ENCODE measurements at regions not wholly inside any gene's neighbourhood (a gene's known extent, or its start where the extent isn't known, plus 50 kb on each side); places are given as distances from the start of the nearest gene placed in this dataset.

DNA sequence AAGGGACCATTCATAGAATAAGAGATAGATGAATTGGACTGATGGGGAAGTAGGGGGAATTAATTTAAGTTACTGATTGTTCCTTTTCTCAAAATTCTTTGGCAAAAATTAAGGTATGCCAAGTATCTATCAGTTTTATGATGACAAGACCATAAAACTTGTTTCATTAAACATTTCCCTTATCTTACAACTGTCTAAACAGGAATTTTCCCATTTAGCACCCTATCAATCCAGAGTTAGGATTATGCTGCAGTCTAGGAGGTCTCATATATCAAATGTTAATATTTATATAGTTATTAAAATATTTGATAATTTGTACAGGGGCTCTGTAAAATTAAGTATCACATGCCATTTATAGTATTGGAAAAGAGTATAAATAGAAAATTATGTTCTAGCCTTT, 51.5 kb upstream of the ARID1B start:
- Histone ChIP-seq H3F3A (ENCODE audit: insufficient read depth) (peaks cover 25% of the 10 kb centered on the region), H3K9me3 (ENCODE audit: low read depth) (no peaks in the 10 kb centered on the region), H3K36me3 (ENCODE audit: low read depth) (no peaks in the 10 kb centered on the region), H4K20me1 (ENCODE audit: insufficient read depth) (no peaks in the 10 kb centered on the region), H3K4me2 (ENCODE audit: unreplicated experiment) (no peak overlapping the region), H3K9ac (no peak overlapping the region), H3K9me2 (ENCODE audit: insufficient read depth) (no peaks in the 10 kb centered on the region), H2AFZ (no peak overlapping the region), H3K27ac (no peak overlapping the region), H3K79me2 (ENCODE audit: insufficient read depth) (no peaks in the 10 kb centered on the region), H3K4me3 (no peak overlapping the region), H3K4me1 (ENCODE audit: insufficient read depth) (peaks cover 3% of the 10 kb centered on the region; the same call in 1 of the 2 replicates), H3K27me3 (replicated peaks; ENCODE audit: insufficient read depth) (no peaks in the 10 kb centered on the region)
- DNase-seq, result no peak
- in situ Hi-C loops (cut with MboI), result no loop called here
- TF ChIP-seq EZH2 (IDR thresholded peaks at IDR 0.05; ENCODE audit: insufficient read depth, poor library complexity, severe bottlenecking) (no peak), EZH2phosphoT487 (IDR thresholded peaks at IDR 0.05; ENCODE audit: insufficient read depth, low read depth) (no peak)

DNA sequence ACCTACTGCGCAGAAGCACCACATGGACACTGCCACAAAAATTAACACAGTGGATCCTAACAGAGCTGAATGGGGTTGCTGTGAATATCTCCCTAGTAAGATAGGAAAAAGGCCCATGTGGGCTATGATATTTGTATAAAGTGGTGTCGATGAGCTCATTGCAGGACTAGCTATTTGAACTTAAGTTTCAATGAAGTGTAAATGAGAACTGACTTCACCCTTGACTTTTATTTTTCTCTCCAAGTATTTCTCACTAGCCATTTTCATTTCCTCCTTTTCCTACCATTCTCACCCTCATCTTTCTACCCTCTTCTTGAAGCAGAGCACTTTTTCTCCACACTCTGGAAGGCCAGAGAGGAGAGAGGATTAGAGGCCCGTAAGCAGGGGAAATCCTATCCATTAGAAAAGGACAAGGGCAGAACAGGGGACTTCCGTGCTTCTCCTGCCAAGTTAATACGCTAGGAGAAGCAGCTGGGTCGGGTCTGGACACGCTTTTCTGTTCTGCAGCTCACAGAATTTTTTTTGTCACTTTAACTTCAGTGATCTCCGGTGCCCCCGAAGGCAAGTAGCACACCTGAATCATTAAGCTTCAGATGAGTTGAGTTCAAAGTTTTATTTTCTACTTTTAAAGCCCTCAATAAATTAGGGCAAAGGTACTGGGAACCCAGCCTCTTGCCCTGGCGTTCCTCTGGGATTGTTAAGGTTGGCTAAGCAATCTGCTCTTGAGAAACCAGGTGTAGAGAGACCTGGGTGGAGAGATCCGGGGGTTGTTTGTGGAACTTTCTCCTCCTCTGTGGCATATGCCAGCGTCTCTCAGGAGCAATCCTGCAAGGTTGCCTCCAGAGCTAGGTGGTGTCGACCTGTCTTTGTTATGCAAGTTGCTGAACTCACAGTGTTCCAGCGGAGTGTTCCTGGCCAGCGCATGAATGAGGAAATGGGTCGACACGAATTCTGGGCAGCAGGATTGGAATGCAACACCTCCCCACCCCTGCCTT, 56.2 kb upstream of the ARID1B start:
- DNase-seq, result peak; percentile 22
- no peaks in the 10 kb centered on the region for H4K20me1 ChIP-seq (ENCODE audit: insufficient read depth)
- WGBS, 2 experiments (ENCODE audit: low coverage in 1 of 2, low lambda C conversion rate in 2 of 2, missing lambda C conversion rate in 2 of 2), result 68 to 70% methylated on average over 17 of the region's 17 CpGs
- H3K27ac ChIP-seq, result peak overlapping the region; percentile 87
- H3K27me3 ChIP-seq (replicated peaks; ENCODE audit: insufficient read depth), result no peaks in the 10 kb centered on the region
- H3K9me3 ChIP-seq (ENCODE audit: low read depth), result no peaks in the 10 kb centered on the region
- in situ Hi-C loops (cut with MboI), result no loop called here
- H3K4me2 ChIP-seq (ENCODE audit: unreplicated experiment), result peak overlapping the region; percentile 82
- no peaks in the 10 kb centered on the region for H3K9me2 ChIP-seq (ENCODE audit: insufficient read depth)
- TF ChIP-seq EZH2phosphoT487 (IDR thresholded peaks at IDR 0.05; ENCODE audit: insufficient read depth, low read depth), result no peak
- TF ChIP-seq EZH2 (IDR thresholded peaks at IDR 0.05; ENCODE audit: insufficient read depth, poor library complexity, severe bottlenecking), result no peak
- no peaks in the 10 kb centered on the region for H3K79me2 ChIP-seq (ENCODE audit: insufficient read depth)
- peaks cover 22% of the 10 kb centered on the region for H3K4me1 ChIP-seq (ENCODE audit: insufficient read depth)
- no peaks in the 10 kb centered on the region for H3K36me3 ChIP-seq (ENCODE audit: low read depth)
- H3K4me3 ChIP-seq, result no peak overlapping the region; the same call in 1 of the 2 replicates
- peak overlapping the region; percentile 78 for H3K9ac ChIP-seq
- peak overlapping the region; percentile 87 for H2AFZ ChIP-seq
- peaks cover 21% of the 10 kb centered on the region for H3F3A ChIP-seq (ENCODE audit: insufficient read depth)

DNA sequence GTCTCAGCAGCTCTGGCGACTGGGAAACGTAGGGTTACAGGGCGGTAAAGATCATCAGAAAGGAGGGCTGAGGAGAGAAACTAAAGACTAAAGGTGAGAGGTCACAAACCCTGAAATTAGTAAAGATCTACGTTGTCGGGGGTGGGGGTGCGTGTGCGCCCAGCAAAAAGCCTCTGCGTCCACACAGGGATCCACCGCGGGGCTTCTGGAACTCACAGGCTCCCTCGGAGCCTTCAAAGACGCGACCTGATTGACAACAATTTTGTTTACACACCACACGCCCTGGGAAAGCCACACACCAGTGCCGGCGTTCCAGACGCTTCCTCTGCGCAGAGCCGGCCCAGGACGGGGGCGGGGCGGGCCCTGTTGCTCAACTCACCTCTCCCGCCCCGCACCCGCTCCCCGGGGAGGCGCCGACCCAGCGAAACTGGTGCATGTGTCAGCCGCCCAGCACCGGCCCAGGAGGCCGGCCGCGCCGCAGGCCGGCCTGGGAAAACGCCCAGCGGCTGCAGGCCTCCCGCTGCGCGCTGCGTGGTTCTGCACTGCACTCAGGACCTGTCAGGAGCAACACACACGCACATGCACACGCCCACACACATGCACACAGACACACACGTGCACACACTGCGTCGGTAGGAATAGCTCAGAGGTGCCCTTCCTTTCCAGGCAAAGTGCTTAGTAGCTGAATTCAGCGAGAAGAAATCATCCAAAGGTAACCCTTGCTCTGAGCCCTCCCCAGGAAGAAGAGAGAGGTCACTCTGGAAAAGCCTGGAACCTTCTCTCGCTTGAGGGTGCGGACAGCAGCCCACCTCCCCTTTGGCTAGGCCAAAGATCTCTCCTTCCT, 57.2 kb upstream of the ARID1B start:
- in situ Hi-C loops (cut with MboI), result no loop called here
- H3K9me2 ChIP-seq (ENCODE audit: insufficient read depth), result no peaks in the 10 kb centered on the region
- H3K27ac ChIP-seq, result peak overlapping the region; percentile 87
- peak overlapping the region; percentile 87 for H2AFZ ChIP-seq
- DNase-seq, result peak; percentile 97
- H3K9me3 ChIP-seq (ENCODE audit: low read depth), result no peaks in the 10 kb centered on the region
- H4K20me1 ChIP-seq (ENCODE audit: insufficient read depth), result no peaks in the 10 kb centered on the region
- TF ChIP-seq EZH2phosphoT487 (IDR thresholded peaks at IDR 0.05; ENCODE audit: insufficient read depth, low read depth), result no peak
- TF ChIP-seq EZH2 (IDR thresholded peaks at IDR 0.05; ENCODE audit: insufficient read depth, poor library complexity, severe bottlenecking), result no peak
- WGBS, 2 experiments (ENCODE audit: low coverage in 1 of 2, low lambda C conversion rate in 2 of 2, missing lambda C conversion rate in 2 of 2), result 7 to 9% methylated on average over 47 of the region's 50 CpGs
- H3K9ac ChIP-seq, result peak overlapping the region; percentile 80
- peaks cover 22% of the 10 kb centered on the region for H3K4me1 ChIP-seq (ENCODE audit: insufficient read depth)
- peaks cover 21% of the 10 kb centered on the region for H3F3A ChIP-seq (ENCODE audit: insufficient read depth)
- no peaks in the 10 kb centered on the region for H3K27me3 ChIP-seq (replicated peaks; ENCODE audit: insufficient read depth)
- peak overlapping the region; percentile 82 for H3K4me2 ChIP-seq (ENCODE audit: unreplicated experiment)
- H3K4me3 ChIP-seq, result peak overlapping the region; percentile 58
- H3K36me3 ChIP-seq (ENCODE audit: low read depth), result no peaks in the 10 kb centered on the region
- H3K79me2 ChIP-seq (ENCODE audit: insufficient read depth), result no peaks in the 10 kb centered on the region

GRCh38 chr6:156719395-156719719, 57.8 kb upstream of the ARID1B start:
- H3K9ac ChIP-seq, result peak overlapping the region; percentile 80
- H3K4me1 ChIP-seq (ENCODE audit: insufficient read depth), result peaks cover 22% of the 10 kb centered on the region
- peaks cover 21% of the 10 kb centered on the region for H3F3A ChIP-seq (ENCODE audit: insufficient read depth)
- in situ Hi-C loops (cut with MboI), result no loop called here
- 74 to 76% methylated on average over 13 of the region's 13 CpGs for WGBS, 2 experiments (ENCODE audit: low coverage in 1 of 2, low lambda C conversion rate in 2 of 2, missing lambda C conversion rate in 2 of 2)
- H2AFZ ChIP-seq, result peak overlapping the region; percentile 87
- H3K9me3 ChIP-seq (ENCODE audit: low read depth), result no peaks in the 10 kb centered on the region
- H3K36me3 ChIP-seq (ENCODE audit: low read depth), result no peaks in the 10 kb centered on the region
- peak overlapping the region; percentile 81 for H3K27ac ChIP-seq
- H3K4me3 ChIP-seq, result peak overlapping the region; percentile 58
- no peaks in the 10 kb centered on the region for H3K9me2 ChIP-seq (ENCODE audit: insufficient read depth)
- peak overlapping the region; percentile 82 for H3K4me2 ChIP-seq (ENCODE audit: unreplicated experiment)
- no peak for TF ChIP-seq EZH2phosphoT487 (IDR thresholded peaks at IDR 0.05; ENCODE audit: insufficient read depth, low read depth)
- no peak for TF ChIP-seq EZH2 (IDR thresholded peaks at IDR 0.05; ENCODE audit: insufficient read depth, poor library complexity, severe bottlenecking)
- no peak for DNase-seq
- no peaks in the 10 kb centered on the region for H4K20me1 ChIP-seq (ENCODE audit: insufficient read depth)
- no peaks in the 10 kb centered on the region for H3K27me3 ChIP-seq (replicated peaks; ENCODE audit: insufficient read depth)
- H3K79me2 ChIP-seq (ENCODE audit: insufficient read depth), result no peaks in the 10 kb centered on the region

Measured in GM23248 (cell line).